Colonic mucosa (tissue), 4 donors: ENCODE measurements at regions not wholly inside any gene's neighbourhood (a gene's known extent, or its start where the extent isn't known, plus 50 kb on each side); places are given as distances from the start of the nearest gene placed in this dataset.
A peak's percentile ranks its signal among the peaks of the same experiment; 100 is the strongest.

ENCODE experiments used
- DNase-seq: peaks from one replicate; pipeline ENCODE4 v3.0.0-alpha.2; 2020
- H3K27ac ChIP-seq: fragments of 200-600 bp; one replicate; pipeline ENCODE4 v1.8.0; 2021
- H3K27me3 ChIP-seq: fragments of 200-600 bp; one replicate; pipeline ENCODE4 v1.8.0; 2021
- H3K36me3 ChIP-seq: fragments of 200-600 bp; one replicate; pipeline ENCODE4 v1.8.0; 2021
- H3K4me1 ChIP-seq: fragments of 200-600 bp; one replicate; pipeline ENCODE4 v1.8.0; 2021; ENCODE audit warnings: mild to moderate bottlenecking
- H3K4me3 ChIP-seq: fragments of 200-600 bp; one replicate; pipeline ENCODE4 v1.8.0; 2021
- H3K9ac ChIP-seq, 2 donors: one replicate each; pipeline ENCODE4 v1.7.0; 2013; ENCODE audit warnings: control low read depth in 2 of 2, low read depth in 2 of 2, low read length in 2 of 2
- H3K9me3 ChIP-seq: fragments of 200-600 bp; one replicate; pipeline ENCODE4 v1.8.0; 2021
- intact Hi-C: fragments of 100-400 bp; cut with DNase I; formaldehyde crosslinking; loops from one replicate; pipeline ENCODE4 v1.14.1; 2022
- TF ChIP-seq, protein P1 (sequence below): fragments of 200-600 bp; IDR thresholded peaks from one replicate; pipeline ENCODE4 v1.8.0; 2022; ENCODE audit warnings: antibody characterized with exemption, mild to moderate bottlenecking
- donor health status: healthy.
- donor health status: DM: no; HTN: no; CAD: no.
- donor health status: DM: no; HTN: no; CAD: no.

DNA sequence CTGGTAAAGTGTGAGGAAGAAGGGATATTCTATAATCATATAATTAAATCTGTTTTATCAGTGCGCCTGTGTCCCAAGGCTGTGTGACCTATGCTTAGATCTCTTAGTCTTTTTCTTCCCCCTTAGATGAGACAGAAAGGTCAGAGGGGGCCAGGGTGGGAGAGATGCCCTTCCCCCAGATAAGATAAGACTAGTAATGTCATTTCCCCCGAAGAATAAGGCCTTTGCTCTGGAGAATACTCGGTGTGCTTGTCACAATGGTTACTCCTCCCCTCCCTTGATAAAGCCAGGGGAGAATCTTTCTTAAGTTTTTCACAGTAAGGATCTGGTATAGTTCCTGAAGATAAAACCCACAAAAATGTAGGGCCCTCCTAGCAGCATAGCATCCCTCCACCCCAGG is 1041.8 kb downstream of the SORCS3 start:
- Histone ChIP-seq H3K4me3 (no peak overlapping the region), H3K27ac (no peak overlapping the region), H3K36me3 (no peaks in the 10 kb centered on the region), H3K4me1 (no peaks in the 10 kb centered on the region), H3K27me3 (no peaks in the 10 kb centered on the region), H3K9me3 (no peaks in the 10 kb centered on the region), H3K9ac (no peak overlapping the region)
- no peak for DNase-seq
- intact Hi-C loops, result no loop called here
- TF ChIP-seq, protein P1, sequence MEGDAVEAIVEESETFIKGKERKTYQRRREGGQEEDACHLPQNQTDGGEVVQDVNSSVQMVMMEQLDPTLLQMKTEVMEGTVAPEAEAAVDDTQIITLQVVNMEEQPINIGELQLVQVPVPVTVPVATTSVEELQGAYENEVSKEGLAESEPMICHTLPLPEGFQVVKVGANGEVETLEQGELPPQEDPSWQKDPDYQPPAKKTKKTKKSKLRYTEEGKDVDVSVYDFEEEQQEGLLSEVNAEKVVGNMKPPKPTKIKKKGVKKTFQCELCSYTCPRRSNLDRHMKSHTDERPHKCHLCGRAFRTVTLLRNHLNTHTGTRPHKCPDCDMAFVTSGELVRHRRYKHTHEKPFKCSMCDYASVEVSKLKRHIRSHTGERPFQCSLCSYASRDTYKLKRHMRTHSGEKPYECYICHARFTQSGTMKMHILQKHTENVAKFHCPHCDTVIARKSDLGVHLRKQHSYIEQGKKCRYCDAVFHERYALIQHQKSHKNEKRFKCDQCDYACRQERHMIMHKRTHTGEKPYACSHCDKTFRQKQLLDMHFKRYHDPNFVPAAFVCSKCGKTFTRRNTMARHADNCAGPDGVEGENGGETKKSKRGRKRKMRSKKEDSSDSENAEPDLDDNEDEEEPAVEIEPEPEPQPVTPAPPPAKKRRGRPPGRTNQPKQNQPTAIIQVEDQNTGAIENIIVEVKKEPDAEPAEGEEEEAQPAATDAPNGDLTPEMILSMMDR, result no peak

GRCh38 chr10:105681051-105681450 is 1040.0 kb downstream of the SORCS3 start:
- DNase-seq, result peak; percentile 19
- no peak overlapping the region for H3K9ac ChIP-seq
- no peak overlapping the region for H3K27ac ChIP-seq
- TF ChIP-seq, protein P1, result no peak
- H3K4me3 ChIP-seq, result no peak overlapping the region
- no peaks in the 10 kb centered on the region for H3K27me3 ChIP-seq
- H3K9me3 ChIP-seq, result no peaks in the 10 kb centered on the region
- no peaks in the 10 kb centered on the region for H3K36me3 ChIP-seq
- H3K4me1 ChIP-seq, result no peaks in the 10 kb centered on the region
- intact Hi-C loops, result no loop called here

DNA sequence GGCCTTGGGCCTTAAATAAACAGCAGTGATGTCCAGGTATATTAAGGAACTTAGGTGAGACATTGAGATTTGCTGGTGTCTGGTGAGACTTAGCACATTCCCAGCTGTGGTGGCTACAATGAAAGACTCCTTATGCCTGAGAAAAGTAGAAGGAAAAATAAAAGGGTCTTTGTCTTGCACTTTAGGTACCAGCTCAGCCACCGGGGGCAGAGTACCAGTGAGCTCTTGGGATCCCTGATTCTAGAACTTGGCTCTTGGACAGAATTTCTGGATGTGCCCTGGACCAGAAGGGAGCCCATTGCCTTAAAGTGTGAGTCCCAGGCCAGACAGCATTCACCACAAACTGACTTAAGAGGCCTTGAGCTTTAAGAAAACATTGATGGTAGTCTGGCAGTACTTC is 1038.7 kb downstream of the SORCS3 start:
- H3K9me3 ChIP-seq, result no peaks in the 10 kb centered on the region
- H3K4me3 ChIP-seq, result no peak overlapping the region
- H3K27ac ChIP-seq, result no peak overlapping the region
- no peak overlapping the region for H3K9ac ChIP-seq
- no peaks in the 10 kb centered on the region for H3K27me3 ChIP-seq
- DNase-seq, result no peak
- H3K36me3 ChIP-seq, result no peaks in the 10 kb centered on the region
- TF ChIP-seq, protein P1, result no peak
- intact Hi-C loops, result no loop called here
- H3K4me1 ChIP-seq, result no peaks in the 10 kb centered on the region

DNA sequence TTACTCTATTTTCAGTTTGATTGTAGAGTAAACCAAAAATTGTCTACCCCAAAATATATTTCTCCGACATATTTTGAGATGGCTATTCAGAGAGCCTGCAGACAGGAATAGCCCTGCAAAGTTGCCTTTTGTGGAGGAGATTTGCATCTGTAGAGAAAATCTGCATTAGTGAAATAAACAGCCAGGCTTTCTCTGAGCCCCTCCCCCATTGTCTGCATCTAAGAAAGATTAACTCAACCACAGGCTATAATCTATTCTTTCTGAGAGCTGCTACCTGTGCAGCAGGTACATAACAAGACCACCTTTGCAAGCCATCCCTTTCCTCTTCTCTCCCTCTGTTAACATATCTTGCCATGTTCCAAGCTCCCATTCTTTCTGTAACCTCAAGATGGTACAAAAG is 1034.2 kb downstream of the SORCS3 start:
- intact Hi-C loops, result no loop called here
- Histone ChIP-seq H3K27me3 (no peaks in the 10 kb centered on the region), H3K36me3 (no peaks in the 10 kb centered on the region)

GRCh38 chr10:105674448-105674847 is 1033.4 kb downstream of the SORCS3 start:
- Histone ChIP-seq H3K27ac (no peak overlapping the region), H3K9me3 (no peaks in the 10 kb centered on the region), H3K36me3 (no peaks in the 10 kb centered on the region), H3K4me1 (no peaks in the 10 kb centered on the region), H3K9ac (no peak overlapping the region), H3K4me3 (no peak overlapping the region), H3K27me3 (no peaks in the 10 kb centered on the region)
- TF ChIP-seq, protein P1, result no peak
- intact Hi-C loops, result no loop called here
- DNase-seq, result no peak

More for the DNA sequence above, 1034.2 kb downstream of the SORCS3 start:
- no peaks in the 10 kb centered on the region for H3K9me3 ChIP-seq
- no peaks in the 10 kb centered on the region for H3K4me1 ChIP-seq
- no peak overlapping the region for H3K9ac ChIP-seq
- no peak overlapping the region for H3K4me3 ChIP-seq
- DNase-seq, result no peak
- TF ChIP-seq, protein P1, result no peak
- H3K27ac ChIP-seq, result no peak overlapping the region

DNA sequence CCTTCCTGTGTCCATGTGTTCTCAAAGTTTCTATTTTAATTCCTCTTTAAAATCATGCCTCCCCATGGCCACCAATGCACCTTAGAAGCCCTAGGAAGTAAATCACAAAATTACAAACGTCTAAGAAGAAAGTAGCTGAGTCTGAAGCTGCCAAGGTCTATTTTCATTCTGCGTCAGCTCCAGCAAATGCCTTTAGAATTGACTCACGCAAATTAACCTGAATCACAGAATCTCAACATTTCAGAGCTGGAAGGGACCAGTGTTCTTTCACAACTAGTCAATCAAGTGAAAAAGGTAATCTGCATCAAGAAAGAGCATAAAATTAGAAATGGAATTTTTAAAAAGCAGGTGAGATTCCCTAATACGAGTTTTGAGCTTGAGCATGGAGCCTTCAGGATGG is 1017.6 kb downstream of the SORCS3 start:
- Histone ChIP-seq H3K4me3 (no peak overlapping the region), H3K4me1 (no peaks in the 10 kb centered on the region), H3K27me3 (no peaks in the 10 kb centered on the region), H3K36me3 (no peaks in the 10 kb centered on the region), H3K27ac (no peak overlapping the region), H3K9me3 (no peaks in the 10 kb centered on the region), H3K9ac (no peak overlapping the region)
- intact Hi-C loops, result no loop called here
- TF ChIP-seq, protein P1, result no peak
- DNase-seq, result no peak
